GM04504 (cell line): ENCODE measurements at regions not wholly inside any gene's neighbourhood (a gene's known extent, or its start where the extent isn't known, plus 50 kb on each side); places are given as distances from the start of the nearest gene placed in this dataset.

Source experiments
- DNase-seq: peaks from one replicate; pipeline ENCODE4 v3.0.0-alpha.2; 2012; ENCODE audit warnings: low read depth

DNA sequence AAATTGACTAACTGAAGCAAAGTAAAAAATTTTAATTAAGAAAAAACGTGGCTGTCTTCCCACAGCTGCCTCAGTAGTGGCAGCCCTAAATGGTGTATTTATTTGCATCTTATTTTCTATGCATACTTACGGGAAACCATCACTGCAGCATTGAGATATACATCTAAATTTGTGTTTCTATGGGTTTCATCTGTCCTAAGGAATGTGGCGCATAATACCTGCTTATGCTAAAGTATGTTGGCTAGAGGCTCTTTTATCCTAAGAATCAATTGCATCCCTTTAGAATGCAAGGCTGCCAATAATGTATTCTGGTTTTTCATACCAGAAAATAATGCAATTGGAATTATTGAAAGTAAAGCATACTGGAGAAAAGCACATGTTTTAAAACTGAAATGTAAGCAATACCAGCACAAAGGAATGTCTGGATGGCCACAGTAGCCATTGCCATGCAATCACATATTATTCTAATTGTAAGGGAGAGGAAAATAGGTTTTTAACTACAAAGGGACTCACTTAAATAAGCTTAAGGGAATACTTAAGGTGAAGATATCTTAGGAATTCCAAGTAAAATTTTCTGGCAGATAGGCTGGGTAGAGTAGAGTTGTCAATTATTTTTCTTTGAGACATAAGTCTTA, 834.5 kb upstream of the NECTIN3 start:
- no peak for DNase-seq

DNA sequence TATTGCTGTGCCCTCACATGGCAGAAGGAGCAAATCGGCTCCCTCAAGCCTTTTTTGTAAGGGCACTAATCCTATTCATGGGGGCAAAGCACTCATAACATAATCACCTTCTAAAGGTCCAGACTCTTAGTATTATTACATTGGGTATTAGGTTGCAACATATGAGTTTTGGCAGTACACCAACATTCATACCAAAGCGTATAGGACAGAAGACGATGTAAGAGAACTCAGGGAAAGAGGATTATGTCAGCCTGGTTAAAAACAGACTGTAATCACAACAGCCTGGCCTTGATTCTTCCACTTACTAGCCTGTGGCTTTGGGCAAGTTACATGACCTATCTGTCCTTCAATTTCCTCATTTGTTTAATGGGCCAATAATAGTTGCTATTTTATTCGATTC, 828.5 kb upstream of the NECTIN3 start:
- DNase-seq: no peak

DNA sequence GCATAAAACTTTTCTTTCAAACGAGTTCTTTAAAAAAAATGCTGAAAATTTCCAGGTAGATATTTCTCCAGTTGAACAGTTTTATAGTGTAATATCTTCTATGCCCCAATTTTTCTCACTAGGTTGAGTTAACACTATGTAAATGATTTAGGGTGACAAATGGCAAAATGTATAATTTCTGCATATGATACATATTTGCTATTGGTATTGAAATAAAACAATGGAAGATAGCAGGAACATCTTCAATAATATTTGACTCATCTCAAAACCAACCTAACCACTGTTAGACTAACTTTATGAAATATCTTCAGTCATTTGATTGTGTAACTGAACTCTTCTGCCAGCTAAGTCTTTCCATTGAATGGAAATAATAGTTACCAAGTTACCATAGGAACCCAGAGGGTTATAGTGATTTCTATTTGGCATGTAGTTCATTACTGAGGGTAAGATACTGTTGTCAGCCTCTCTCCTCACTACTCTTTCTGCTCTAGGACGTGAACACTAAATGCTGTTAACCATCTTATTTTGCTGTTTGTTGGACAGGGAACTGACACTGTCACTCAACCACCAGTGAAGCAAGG, 824.7 kb upstream of the NECTIN3 start:
- no peak for DNase-seq

DNA sequence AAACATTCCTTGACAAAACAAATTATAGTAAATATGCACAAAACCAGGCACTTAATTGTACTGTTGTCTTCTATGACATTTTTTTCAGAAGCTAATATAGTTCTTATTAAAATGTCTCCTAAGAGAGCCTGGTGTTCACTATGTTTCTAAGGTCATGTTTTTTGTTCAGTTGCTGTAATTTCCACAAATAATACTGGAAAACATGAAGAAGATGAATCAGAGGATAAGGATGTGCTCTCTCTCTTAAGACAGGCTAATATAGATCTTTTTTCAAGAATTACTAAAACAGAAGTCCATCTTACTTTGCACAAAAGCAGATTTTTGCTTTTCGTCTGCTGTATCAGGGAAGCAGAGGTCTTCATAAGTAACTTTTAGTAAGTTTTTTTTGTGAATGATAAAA, 823.0 kb upstream of the NECTIN3 start:
- no peak for DNase-seq

DNA sequence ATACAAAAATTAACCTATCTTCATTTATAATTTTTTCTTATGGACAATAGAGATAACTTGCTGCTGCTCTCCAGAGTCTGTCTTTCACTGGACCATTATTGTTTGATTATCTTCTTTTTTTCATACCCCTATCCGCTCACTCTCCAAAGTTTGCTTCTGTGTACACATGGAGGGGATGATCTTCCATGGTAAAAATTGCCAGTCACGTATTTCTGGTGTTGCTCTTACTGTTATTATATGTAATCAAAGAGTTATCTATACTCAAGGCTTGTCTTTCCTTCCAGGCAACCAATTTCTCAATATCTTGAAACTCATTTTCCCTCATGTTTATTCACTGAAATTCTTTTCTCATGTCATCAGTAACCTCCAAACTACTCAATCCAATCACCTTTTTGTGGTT, 817.8 kb upstream of the NECTIN3 start:
- no peak for DNase-seq

DNA sequence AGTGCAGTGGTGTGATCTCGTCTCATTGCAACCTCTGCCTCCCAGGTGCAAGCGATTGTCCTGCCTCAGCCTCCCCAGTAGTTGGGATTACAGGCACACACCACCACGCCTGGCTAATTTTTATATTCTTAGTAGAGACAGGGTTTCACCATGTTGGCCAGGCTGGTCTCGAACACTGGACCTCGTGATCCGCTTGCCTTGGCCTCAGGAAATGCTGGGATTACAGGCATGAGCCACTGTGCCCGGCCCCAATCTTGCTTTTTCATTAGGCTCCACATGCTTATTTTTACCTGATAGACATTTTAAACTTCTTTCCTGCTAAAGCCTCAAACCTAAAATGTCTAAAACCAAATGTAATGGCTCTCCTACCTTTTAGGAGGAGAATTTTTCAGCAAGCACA, 817.0 kb upstream of the NECTIN3 start:
- no peak for DNase-seq

DNA sequence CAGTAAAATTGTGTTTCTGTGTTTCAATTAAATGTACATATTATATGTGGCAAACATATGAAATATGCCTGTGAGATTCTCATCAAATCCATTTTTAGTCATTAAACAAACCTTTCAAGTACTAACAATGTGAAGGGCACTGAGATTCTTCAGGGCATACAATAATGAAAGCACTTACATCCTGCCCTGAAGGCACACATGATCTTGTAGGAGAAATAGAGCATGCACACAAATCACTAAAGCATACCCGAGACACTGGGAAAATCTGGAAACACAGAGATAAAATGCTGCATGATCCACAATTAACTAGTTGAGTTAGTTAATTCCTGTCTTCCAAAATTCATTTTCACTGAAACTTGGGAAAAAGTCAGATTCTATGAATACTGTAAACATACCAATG, 810.5 kb upstream of the NECTIN3 start:
- DNase-seq: no peak

DNA sequence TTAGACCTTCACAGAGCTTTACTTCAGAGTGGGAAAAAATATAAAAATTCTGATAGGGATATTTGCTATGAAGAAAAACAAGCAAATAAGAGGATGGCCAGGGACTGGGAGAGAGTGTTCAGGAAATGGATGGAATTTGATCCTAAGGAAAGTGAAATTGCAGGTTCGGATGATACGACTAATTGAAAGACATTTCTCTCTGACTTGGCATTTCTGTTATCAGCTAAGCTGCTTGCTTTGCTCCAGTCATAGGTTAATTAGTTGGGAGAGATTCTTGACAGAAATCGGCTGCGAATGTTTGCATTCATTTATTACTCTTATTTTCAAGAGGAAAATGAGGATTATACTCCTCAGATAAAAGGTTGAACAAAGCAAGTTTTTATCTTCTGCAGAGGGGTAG, 808.7 kb upstream of the NECTIN3 start:
- no peak for DNase-seq

DNA sequence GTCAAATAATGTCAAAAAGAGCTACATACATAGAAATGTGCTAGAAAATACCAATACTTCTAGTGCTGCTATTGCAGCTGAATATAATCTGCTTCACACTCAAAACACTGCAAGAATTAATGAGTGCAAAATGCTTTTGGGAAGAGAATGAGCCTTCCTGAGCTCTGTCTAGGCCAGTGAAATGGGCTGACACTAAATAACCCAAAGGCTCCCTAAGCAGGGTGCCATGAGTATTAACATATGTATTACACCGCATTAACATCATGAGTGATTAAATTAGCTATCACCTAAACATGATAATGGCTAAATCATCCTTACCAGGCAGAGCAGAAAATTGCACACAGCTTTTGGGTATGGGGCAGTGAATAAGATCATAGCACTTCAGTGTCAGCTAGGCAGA, 806.3 kb upstream of the NECTIN3 start:
- DNase-seq: no peak

DNA sequence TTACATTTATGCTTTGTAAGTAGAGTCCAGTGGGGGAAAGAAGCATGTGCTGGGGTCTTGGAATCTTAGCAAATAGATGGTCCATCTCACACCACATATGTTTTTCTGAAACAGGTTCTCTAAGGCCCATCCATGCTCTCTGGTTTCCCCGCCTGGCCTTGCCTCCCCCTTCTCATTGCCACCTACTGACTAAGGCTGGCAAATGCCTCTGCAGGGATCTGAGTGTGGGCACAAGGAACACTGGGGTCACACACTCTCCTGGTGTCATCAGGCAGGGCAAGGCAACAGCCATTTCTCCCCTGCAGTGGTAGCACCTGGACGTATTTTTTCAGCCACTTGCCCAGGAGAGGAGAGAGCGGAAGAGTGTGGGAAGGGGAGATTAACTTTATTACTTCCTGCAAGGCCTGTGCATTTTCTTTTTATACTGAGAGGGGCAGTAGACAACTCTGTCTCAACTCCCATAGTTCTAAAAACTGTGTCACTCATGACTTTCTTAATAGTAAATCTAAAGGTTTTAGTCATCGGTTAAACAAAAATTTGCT, 804.2 kb upstream of the NECTIN3 start:
- no peak for DNase-seq

DNA sequence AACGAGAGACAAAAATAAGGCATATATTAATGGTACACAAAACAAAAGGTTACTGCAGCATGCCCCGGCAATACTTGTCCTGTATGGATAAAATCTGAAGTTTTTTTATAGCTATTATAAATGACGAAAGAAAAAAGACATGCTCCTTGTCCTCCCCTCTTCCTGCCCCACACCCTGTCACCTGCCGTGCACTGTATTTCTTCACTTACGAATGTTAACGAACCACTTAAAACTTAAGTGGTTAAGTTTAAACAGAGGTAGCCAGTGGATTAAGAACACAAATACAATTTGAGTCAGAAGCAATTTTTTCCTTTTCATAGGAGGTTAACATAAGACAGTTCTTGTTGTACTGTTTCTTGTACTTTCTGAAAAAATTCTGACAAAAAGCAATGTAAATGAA, 799.1 kb upstream of the NECTIN3 start:
- DNase-seq: no peak

DNA sequence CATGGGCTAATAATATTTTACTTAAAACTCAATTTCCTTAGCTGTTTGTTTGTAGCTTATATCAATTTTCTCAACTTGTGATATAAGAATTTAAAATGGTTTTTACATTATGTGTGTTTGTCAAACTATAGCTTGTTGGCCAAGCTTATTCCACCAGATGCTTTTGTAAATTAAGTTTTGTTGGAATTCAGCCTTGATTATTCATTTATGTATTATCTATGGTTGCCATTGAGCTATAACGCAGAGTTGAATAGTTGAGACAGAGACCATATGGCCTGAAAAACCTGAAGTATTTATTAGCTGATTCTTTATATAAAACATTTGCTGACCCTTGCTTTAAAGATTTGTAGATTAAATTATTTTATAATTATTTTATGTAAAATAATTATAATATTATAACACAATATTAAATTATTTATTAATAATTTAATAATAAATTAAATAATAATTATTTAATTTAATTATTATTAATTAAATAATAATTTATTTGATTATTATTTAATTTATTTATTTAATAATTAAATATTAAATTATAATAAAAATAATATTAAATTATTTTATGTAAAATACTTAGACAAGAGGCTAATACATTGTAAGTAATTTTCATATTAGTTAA, 779.6 kb upstream of the NECTIN3 start:
- no peak for DNase-seq

DNA sequence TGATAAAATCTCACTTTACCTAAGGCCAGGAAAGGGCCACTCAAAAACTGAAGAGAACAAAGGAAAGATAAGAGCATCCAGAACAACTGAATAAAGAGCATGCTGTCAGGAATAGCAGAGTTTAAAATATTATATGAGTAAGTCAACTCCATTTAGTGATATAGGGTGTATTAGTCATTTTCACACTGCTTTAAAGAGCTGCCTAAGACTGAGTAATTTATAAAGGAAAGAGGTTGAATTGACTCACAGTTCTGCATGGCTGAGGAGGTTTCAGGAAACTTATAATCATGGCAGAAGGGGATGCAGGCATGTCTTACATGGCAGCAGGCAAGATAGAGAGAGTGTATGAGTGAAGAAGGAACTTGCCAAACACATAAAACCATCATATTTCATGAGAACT, 778.0 kb upstream of the NECTIN3 start:
- no peak for DNase-seq

DNA sequence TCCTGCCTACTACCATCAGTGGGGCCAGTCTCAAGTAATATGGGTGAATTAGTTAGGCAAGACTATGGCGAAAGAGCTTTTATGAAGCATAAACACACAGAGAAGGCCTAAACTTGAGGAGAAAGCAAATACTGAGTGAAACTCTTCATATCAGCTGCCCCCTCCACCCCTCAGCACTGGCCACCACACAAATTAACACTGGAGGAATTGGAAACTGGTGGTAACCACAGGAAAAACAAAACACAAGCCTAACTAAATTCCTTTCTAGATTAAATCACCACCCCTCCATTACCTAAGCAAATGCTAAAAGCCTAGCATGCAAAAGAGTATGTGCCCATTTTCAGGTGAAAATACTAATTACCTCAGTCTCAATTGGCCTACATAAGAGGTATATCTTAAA, 774.7 kb upstream of the NECTIN3 start:
- DNase-seq: no peak

DNA sequence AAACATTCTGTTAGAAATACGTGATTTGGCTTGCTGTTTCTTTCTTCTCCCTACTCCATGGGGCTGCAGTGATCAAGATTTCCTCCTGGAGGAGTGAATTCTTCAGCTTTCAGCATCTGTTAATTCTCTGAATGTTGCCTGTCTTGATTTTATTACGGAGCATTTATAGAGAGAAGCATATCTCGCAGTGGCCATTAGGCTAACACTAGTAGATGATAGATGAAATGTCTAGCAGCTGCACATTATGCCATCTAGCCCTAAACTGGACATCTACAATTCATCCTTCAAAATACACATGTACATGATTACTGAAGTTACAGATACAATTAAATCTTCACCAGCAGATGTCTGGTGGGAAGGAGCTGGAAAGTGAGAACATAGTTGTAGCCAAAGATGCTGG, 769.8 kb upstream of the NECTIN3 start:
- DNase-seq: no peak

DNA sequence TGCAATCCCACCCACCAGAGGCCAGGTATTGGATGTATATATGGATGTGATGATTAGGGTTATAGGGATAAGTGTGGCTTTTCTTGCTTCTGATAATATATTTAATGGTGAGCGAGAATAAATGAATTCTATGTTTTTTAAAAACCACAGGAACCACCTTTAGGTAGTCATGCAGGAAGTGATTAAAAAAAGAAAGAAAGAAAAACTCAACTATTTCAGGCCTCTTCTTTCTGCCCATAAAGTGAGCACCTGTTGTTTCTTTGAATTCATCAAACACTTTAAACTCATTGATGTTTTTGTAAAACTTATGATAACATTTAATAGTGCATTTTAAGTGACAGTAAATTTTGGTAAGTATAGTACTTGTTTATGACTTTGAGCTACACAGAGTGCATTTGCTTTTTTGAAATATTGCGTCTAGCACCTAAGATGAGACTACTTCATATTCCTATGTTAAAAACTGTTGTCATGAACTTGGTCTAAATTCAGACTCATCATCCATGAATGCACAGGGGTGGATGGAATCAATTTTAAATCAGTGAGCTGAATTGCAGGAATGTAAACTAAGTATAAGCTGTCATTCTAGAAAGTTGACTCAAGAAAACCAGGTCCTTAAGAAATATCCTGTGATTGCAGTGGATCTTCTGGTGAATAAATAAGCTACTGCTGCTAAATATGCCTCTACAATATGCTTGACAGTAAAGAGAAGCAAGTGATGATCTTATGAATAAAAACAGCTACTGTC, 764.4 kb upstream of the NECTIN3 start:
- DNase-seq: no peak

DNA sequence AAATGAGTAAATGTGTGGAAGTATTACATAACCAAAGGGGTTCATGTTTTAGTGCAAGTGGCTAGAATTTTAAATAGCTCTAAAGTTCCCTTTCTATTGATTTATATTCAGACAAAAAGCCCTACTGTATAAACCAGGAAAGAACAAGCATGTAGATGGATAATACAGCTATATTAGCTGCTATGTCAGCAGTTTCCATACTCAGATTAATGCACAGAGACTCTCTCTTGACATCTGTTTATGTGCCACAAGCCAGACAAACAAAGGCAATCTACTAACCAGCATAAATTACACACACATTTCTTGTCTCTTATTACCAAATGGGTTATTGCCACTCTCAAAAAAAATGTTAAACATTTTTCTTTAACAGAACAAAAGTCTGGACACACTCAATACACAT, 760.1 kb upstream of the NECTIN3 start:
- DNase-seq: no peak

DNA sequence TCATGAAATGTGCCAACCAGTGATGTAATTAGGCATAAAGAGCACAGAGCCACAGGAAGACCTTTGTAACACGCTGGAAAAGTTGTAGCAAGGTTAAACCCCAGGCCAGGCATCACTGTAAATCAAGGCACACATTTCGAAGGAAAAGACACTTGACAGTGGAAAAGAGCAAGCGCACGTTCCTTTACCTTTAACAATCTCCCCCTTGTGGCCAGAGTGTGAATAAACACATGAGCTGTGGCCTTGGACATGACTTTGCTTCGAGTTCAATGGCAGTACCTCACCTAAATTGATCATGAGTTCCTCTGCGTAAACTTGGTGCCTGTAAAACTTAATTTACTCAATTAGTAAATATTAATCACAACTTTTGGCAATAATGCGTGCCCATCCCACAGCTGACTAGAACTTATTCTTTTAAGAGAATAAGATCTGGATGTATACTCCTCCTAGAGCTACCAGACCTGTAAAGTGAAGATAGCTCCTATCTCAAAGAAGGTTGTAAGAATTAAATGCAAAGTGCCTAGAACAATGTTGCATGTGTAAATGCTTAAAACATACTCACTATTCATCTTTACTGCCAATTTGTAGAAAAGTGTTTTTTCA, 757.0 kb upstream of the NECTIN3 start:
- no peak for DNase-seq

DNA sequence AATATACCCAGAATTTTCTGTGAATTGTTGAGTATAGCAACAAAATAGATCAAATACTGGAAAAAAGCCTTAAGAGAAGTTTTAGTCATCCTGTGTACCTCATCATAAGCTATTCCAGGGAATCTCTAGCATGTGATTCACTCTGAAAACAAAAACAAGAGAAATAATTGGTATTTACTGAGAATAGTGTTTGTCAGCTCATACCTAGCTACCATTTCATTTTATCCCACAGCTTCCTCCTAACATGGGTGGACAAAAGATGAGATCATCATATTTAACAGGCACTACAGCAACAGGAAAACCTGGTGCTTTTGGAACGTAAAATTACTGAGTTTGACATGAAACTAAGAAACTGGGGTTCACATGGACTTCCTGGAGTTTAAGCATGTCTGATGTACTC, 753.5 kb upstream of the NECTIN3 start:
- DNase-seq: no peak

DNA sequence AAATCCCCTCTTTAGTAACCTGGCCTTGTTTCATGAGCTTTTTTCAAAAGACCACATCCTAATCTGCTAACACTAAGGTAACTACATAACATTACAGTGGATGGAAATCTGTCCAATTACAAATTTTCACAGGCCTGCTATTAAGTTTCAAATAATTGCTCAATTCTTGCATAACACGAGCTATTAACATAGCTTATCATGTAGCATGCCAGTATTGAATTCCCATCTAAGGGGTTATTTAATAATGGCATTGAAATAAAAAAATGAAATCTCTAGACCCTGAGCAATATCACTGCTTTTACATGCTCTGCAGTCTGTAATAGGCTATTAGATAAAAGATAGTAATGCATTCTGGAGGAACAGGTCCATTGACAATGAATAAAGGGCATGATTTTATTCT, 748.3 kb upstream of the NECTIN3 start:
- no peak for DNase-seq

DNA sequence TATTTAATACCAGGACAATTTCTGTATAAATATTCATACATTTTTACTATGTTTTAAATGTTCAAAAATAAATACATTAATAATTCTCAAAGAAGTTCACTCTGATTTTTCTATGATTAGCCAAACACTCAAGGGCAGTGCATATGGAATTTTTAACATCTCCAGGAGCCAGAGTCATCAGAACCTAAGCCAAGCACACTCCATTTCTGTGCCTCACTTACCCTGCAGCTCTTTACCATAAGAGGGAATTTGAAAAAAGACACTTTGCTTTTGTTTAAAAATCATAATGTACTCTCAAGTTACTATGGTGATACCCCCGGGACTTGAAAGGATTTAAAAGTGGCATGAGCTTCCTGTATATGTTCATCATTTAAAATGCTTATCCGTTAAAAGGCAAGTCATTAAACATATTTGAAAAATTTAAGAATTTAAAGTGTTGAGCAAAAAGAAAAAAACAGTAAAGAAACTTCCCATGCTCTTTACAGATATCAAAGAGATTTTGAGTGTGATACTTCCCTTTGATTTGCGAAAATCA, 747.4 kb upstream of the NECTIN3 start:
- no peak for DNase-seq

DNA sequence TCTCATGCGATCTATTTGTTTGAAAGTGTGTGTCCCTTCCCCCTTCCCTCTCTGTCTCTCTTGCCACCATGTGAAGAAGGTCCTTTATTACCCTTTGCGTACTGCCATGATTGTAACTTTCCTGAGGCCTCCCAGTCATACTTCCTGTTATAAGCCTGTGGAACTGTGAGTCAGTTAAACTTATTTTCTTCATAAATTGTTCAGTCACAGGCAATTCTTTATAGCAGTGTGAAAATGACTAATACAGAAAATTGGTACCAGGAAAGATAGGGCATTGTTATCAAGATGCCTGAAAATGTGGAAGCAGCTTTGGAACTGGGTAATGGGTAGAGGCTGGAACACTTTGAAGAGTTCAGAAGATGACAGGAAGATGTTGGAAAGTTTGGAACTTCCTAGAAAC, 743.7 kb upstream of the NECTIN3 start:
- no peak for DNase-seq
